HG03520 (cell line): ENCODE measurements at regions not wholly inside any gene's neighbourhood (a gene's known extent, or its start where the extent isn't known, plus 50 kb on each side); places are given as distances from the start of the nearest gene placed in this dataset.
"Not testable (repeated sequence)": the region's sequence is repeated elsewhere in the genome, so short reads cannot be mapped to it uniquely, and the experiment has no call there.

Source experiments
- ATAC-seq: cut with Tn5 transposase; IDR thresholded peaks from one replicate; pipeline ENCODE4 v1.9.1; 2021; ENCODE audit warnings: mild to moderate bottlenecking, moderate library complexity; ENCODE audit not compliant: unreplicated experiment

GRCh38 chr5:82959466-82959865 lies 117.7 kb downstream of the TMEM167A start:
- ATAC-seq, result no peak

- ATAC-seq, result no peak
Observed at GRCh38 chr5:82956600-82956999, 120.6 kb downstream of the TMEM167A start.

GRCh38 chr5:82952326-82952725 lies 124.9 kb downstream of the TMEM167A start:
- ATAC-seq, result no peak

GRCh38 chr5:82944267-82944666 lies 132.9 kb downstream of the TMEM167A start:
- ATAC-seq, result not testable (repeated sequence)

GRCh38 chr5:82942083-82942881 lies 134.9 kb downstream of the TMEM167A start:
- peak; percentile 50 for ATAC-seq

GRCh38 chr5:82938901-82939725 lies 138.1 kb downstream of the TMEM167A start:
- no peak for ATAC-seq

- ATAC-seq, result not testable (repeated sequence)
Observed at GRCh38 chr5:82932473-82933220, 144.5 kb downstream of the TMEM167A start.

- no peak for ATAC-seq
Observed at GRCh38 chr5:82931110-82931509, 146.1 kb downstream of the TMEM167A start.

- no peak for ATAC-seq
Observed at GRCh38 chr5:82925061-82925411, 152.2 kb downstream of the TMEM167A start.

- no peak for ATAC-seq
Observed at GRCh38 chr5:82924226-82925060, 152.8 kb downstream of the TMEM167A start.

GRCh38 chr5:82922086-82922734 lies 155.0 kb downstream of the TMEM167A start:
- no peak for ATAC-seq

GRCh38 chr5:82918311-82919031 lies 158.7 kb downstream of the TMEM167A start:
- no peak for ATAC-seq

- ATAC-seq, result peak; percentile 85
Observed at GRCh38 chr5:82917584-82917983, 159.6 kb downstream of the TMEM167A start.

GRCh38 chr5:82913971-82914370 lies 163.2 kb downstream of the TMEM167A start:
- no peak for ATAC-seq

GRCh38 chr5:82912462-82912861 lies 164.7 kb downstream of the TMEM167A start:
- no peak for ATAC-seq

- no peak for ATAC-seq
Observed at GRCh38 chr5:82911910-82912309, 165.3 kb downstream of the TMEM167A start.

GRCh38 chr5:82910905-82911304 lies 166.3 kb downstream of the TMEM167A start:
- ATAC-seq, result no peak

GRCh38 chr5:82910491-82910890 lies 166.7 kb downstream of the TMEM167A start:
- ATAC-seq, result no peak

GRCh38 chr5:82909771-82910170 lies 167.4 kb downstream of the TMEM167A start:
- ATAC-seq, result no peak
